ENCODE measurements at regions not wholly inside any gene's neighbourhood (a gene's known extent, or its start where the extent isn't known, plus 50 kb on each side); places are given as distances from the start of the nearest gene placed in this dataset.

- TF ChIP-seq CTCF (IDR thresholded peaks at IDR 0.05; ENCODE audit: low read depth, low read length) = no peak
- no peak for DNase-seq (ENCODE audit: low read depth in 2 of 2)
- no peak overlapping the region for H3K4me3 ChIP-seq (replicated peaks in 1 of 2; ENCODE audit: low read depth in 2 of 2, low read length in 2 of 2)
Measured at GRCh38 chr16:8519179-8519578, 71.1 kb downstream of the TMEM114 start.

- H3K4me3 ChIP-seq (replicated peaks in 1 of 2; ENCODE audit: low read depth in 2 of 2, low read length in 2 of 2) = no peak overlapping the region
- DNase-seq (ENCODE audit: low read depth in 2 of 2) = no peak
- no peak for TF ChIP-seq CTCF (IDR thresholded peaks at IDR 0.05; ENCODE audit: low read depth, low read length)
Measured at GRCh38 chr16:8517280-8517679, 73.0 kb downstream of the TMEM114 start.

GRCh38 chr16:8516471-8516870 is 73.8 kb downstream of the TMEM114 start:
- TF ChIP-seq CTCF (IDR thresholded peaks at IDR 0.05; ENCODE audit: low read depth, low read length) = no peak
- no peak overlapping the region for H3K4me3 ChIP-seq (replicated peaks in 1 of 2; ENCODE audit: low read depth in 2 of 2, low read length in 2 of 2)
- no peak for DNase-seq (ENCODE audit: low read depth in 2 of 2)

GRCh38 chr16:8512941-8513624 is 77.2 kb downstream of the TMEM114 start:
- no peak overlapping the region for H3K4me3 ChIP-seq (replicated peaks in 1 of 2; ENCODE audit: low read depth in 2 of 2, low read length in 2 of 2)
- TF ChIP-seq CTCF (IDR thresholded peaks at IDR 0.05; ENCODE audit: low read depth, low read length) = no peak
- DNase-seq (ENCODE audit: low read depth in 2 of 2) = no peak

GRCh38 chr16:8511464-8511863 is 78.8 kb downstream of the TMEM114 start:
- no peak for DNase-seq (ENCODE audit: low read depth in 2 of 2)
- no peak for TF ChIP-seq CTCF (IDR thresholded peaks at IDR 0.05; ENCODE audit: low read depth, low read length)
- no peak overlapping the region for H3K4me3 ChIP-seq (replicated peaks in 1 of 2; ENCODE audit: low read depth in 2 of 2, low read length in 2 of 2)

- no peak for DNase-seq (ENCODE audit: low read depth in 2 of 2)
- TF ChIP-seq CTCF (IDR thresholded peaks at IDR 0.05; ENCODE audit: low read depth, low read length) = no peak
Measured at GRCh38 chr16:8510160-8510559, 80.2 kb downstream of the TMEM114 start.

More at GRCh38 chr16:8510160-8510559, 80.2 kb downstream of the TMEM114 start:
- no peak overlapping the region for H3K4me3 ChIP-seq (replicated peaks in 1 of 2; ENCODE audit: low read depth in 2 of 2, low read length in 2 of 2)
